HG03097 (cell line): ENCODE measurements at regions not wholly inside any gene's neighbourhood (a gene's known extent, or its start where the extent isn't known, plus 50 kb on each side); places are given as distances from the start of the nearest gene placed in this dataset.

Experiments used
- ATAC-seq: cut with Tn5 transposase; IDR thresholded peaks from one replicate; pipeline ENCODE4 v1.9.1; 2021; ENCODE audit not compliant: unreplicated experiment, low FRiP score

GRCh38 chr13:53941588-53942190 is 913.1 kb downstream of the OLFM4 start:
- no peak for ATAC-seq

GRCh38 chr13:53946500-53946899 is 917.9 kb downstream of the OLFM4 start:
- ATAC-seq = no peak

- no peak for ATAC-seq
Measured at GRCh38 chr13:53953183-53953582, 924.6 kb downstream of the OLFM4 start.
